Neural cell (in vitro differentiated cells): ENCODE measurements at regions not wholly inside any gene's neighbourhood (a gene's known extent, or its start where the extent isn't known, plus 50 kb on each side); places are given as distances from the start of the nearest gene placed in this dataset.

ENCODE experiments used
- EZH2 ChIP-seq: fragments of 200-600, 300-800 bp; shearing (Covaris generic), sonication (generic); IDR thresholded peaks from 2 replicates; pipeline ENCODE4 v1.6.1; 2014; ENCODE audit warnings: antibody characterized with exemption, low read length, borderline replicate concordance, mild to moderate bottlenecking; ENCODE audit not compliant: insufficient read depth, poor library complexity, severe bottlenecking
- TF ChIP-seq, protein P1 (sequence below): fragments of 450-650 bp; IDR thresholded peaks from 2 replicates; pipeline ENCODE4 v1.5.1; 2014; ENCODE audit warnings: antibody characterized with exemption, mild to moderate bottlenecking, moderate library complexity; ENCODE audit not compliant: poor library complexity, severe bottlenecking

GRCh38 chr4:85280963-85281362, 194.0 kb upstream of the ARHGAP24 start:
- TF ChIP-seq, protein P1, sequence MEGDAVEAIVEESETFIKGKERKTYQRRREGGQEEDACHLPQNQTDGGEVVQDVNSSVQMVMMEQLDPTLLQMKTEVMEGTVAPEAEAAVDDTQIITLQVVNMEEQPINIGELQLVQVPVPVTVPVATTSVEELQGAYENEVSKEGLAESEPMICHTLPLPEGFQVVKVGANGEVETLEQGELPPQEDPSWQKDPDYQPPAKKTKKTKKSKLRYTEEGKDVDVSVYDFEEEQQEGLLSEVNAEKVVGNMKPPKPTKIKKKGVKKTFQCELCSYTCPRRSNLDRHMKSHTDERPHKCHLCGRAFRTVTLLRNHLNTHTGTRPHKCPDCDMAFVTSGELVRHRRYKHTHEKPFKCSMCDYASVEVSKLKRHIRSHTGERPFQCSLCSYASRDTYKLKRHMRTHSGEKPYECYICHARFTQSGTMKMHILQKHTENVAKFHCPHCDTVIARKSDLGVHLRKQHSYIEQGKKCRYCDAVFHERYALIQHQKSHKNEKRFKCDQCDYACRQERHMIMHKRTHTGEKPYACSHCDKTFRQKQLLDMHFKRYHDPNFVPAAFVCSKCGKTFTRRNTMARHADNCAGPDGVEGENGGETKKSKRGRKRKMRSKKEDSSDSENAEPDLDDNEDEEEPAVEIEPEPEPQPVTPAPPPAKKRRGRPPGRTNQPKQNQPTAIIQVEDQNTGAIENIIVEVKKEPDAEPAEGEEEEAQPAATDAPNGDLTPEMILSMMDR: no peak
- TF ChIP-seq EZH2: no peak
